CD14-positive monocyte (primary cell): ENCODE measurements at regions not wholly inside any gene's neighbourhood (a gene's known extent, or its start where the extent isn't known, plus 50 kb on each side); places are given as distances from the start of the nearest gene placed in this dataset.

Source experiments
- DNase-seq, 3 donors: peaks; one replicate each; pipeline ENCODE4 v3.0.0-alpha.2; 2011 to 2022
- H2AFZ ChIP-seq: 2 replicates; pipeline ENCODE4 v1.6.0; 2012; ENCODE audit warnings: mild to moderate bottlenecking, low read depth, low read length, inconsistent platforms; ENCODE audit not compliant: insufficient read depth, poor library complexity, severe bottlenecking
- H3K27ac ChIP-seq, 2 donors: 1 replicate in 1 of 2; 2 replicates in 1 of 2; pipeline ENCODE4 v1.5.1; 2012 to 2013; ENCODE audit warnings: low read length in 2 of 2, control low read depth in 1 of 2, inconsistent platforms in 1 of 2, low read depth in 1 of 2, mild to moderate bottlenecking in 1 of 2
- H3K27me3 ChIP-seq, 2 donors: one replicate each; pipeline versions ENCODE4 v1.6.0 to v1.6.1; 2011 to 2013; ENCODE audit warnings: low read length in 2 of 2; ENCODE audit not compliant: control insufficient read depth in 2 of 2, insufficient read depth in 2 of 2
- H3K36me3 ChIP-seq, 2 donors: replicated peaks in 1 of 2; 1 replicate in 1 of 2; 2 replicates in 1 of 2; pipeline versions ENCODE4 v1.5.1 to v1.6.1; 2012 to 2013; ENCODE audit warnings: low read length in 2 of 2, control low read depth in 1 of 2, inconsistent platforms in 1 of 2, mild to moderate bottlenecking in 1 of 2; ENCODE audit not compliant: insufficient read depth in 2 of 2, control insufficient read depth in 1 of 2
- H3K4me1 ChIP-seq, 2 donors: 1 replicate in 1 of 2; 2 replicates in 1 of 2; pipeline versions ENCODE4 v1.5.1 to v1.6.1; 2012 to 2013; ENCODE audit warnings: low read length in 2 of 2, control low read depth in 1 of 2, inconsistent platforms in 1 of 2, mild to moderate bottlenecking in 1 of 2, moderate library complexity in 1 of 2; ENCODE audit not compliant: insufficient read depth in 2 of 2, control insufficient read depth in 1 of 2
- H3K4me2 ChIP-seq: replicated peaks from 2 replicates; pipeline ENCODE3; 2012; ENCODE audit warnings: low read length, moderate library complexity, mild to moderate bottlenecking; ENCODE audit not compliant: poor library complexity, severe bottlenecking; ENCODE audit errors: extremely low read depth
- H3K4me3 ChIP-seq, 3 experiments: fragments of 200-600 bp in 1 of 3; sonication (generic) in 1 of 3; replicated peaks in 1 of 3; 1 replicate in 2 of 3; 2 replicates in 1 of 3; pipeline ENCODE4 v1.5.1; 2011 to 2013; ENCODE audit warnings: low read length in 3 of 3, mild to moderate bottlenecking in 3 of 3, control low read depth in 2 of 3, low read depth in 2 of 3, inconsistent platforms in 1 of 3, moderate library complexity in 1 of 3
- H3K79me2 ChIP-seq: 2 replicates; pipeline ENCODE4 v1.6.0; 2012; ENCODE audit warnings: mild to moderate bottlenecking, control low read depth, inconsistent platforms, low read length, moderate library complexity; ENCODE audit not compliant: insufficient read depth
- H3K9ac ChIP-seq: 2 replicates; pipeline ENCODE4 v1.6.0; 2017; ENCODE audit warnings: low read length, mild to moderate bottlenecking; ENCODE audit not compliant: insufficient read depth, poor library complexity, severe bottlenecking
- H3K9me3 ChIP-seq, 2 donors: replicated peaks in 1 of 2; 1 replicate in 1 of 2; 2 replicates in 1 of 2; pipeline versions ENCODE4 v1.5.1 to v1.6.1; 2012 to 2013; ENCODE audit warnings: low read length in 2 of 2, control low read depth in 1 of 2; ENCODE audit not compliant: control insufficient read depth in 1 of 2, insufficient read depth in 1 of 2
- H4K20me1 ChIP-seq: 2 replicates; pipeline ENCODE4 v1.6.0; 2012; ENCODE audit warnings: mild to moderate bottlenecking, low read length, control low read depth, moderate library complexity; ENCODE audit not compliant: insufficient read depth
- H3K27ac Mint-ChIP-seq, 7 donors: one replicate each; pipeline ENCODE4 v1.8.0; 2020; ENCODE audit warnings: mild to moderate bottlenecking in 7 of 7, mixed read lengths in 7 of 7, moderate library complexity in 6 of 7, inconsistent platforms in 2 of 7
- H3K27me3 Mint-ChIP-seq, 3 donors: one replicate each; pipeline ENCODE4 v1.8.0; 2021 to 2022; ENCODE audit warnings: low read depth in 3 of 3, mild to moderate bottlenecking in 3 of 3, mixed read lengths in 3 of 3, moderate library complexity in 3 of 3, inconsistent platforms in 1 of 3
- H3K36me3 Mint-ChIP-seq, 2 donors: one replicate each; pipeline ENCODE4 v1.8.0; 2020; ENCODE audit warnings: mixed read lengths in 2 of 2, inconsistent platforms in 1 of 2, mild to moderate bottlenecking in 1 of 2
- H3K4me1 Mint-ChIP-seq: one replicate; pipeline ENCODE4 v1.8.0; 2020; ENCODE audit warnings: mild to moderate bottlenecking, mixed read lengths
- H3K4me3 Mint-ChIP-seq, 2 donors: one replicate each; pipeline ENCODE4 v1.8.0; 2020; ENCODE audit warnings: mild to moderate bottlenecking in 2 of 2, mixed read lengths in 2 of 2, moderate library complexity in 1 of 2
- H3K9me3 Mint-ChIP-seq, 7 donors: one replicate each; pipeline ENCODE4 v1.8.0; 2020 to 2022; ENCODE audit warnings: mixed read lengths in 7 of 7, mild to moderate bottlenecking in 6 of 7, moderate library complexity in 6 of 7, inconsistent platforms in 2 of 7
- WGBS: methylation state at CpG from one replicate; pipeline ENCODE4 v1.1.5; 2013; ENCODE audit warnings: missing lambda C conversion rate; ENCODE audit not compliant: insufficient coverage; 5-methylcytosine and 5-hydroxymethylcytosine counted together
- intact Hi-C, 2 donors: fragments of 100-400 bp; cut with micrococcal nuclease; formaldehyde crosslinking; loops; one replicate each; pipeline versions ENCODE4 v1.15.0 to v1.15.1; 2023
- TF ChIP-seq, protein P1 (sequence below): fragments of 200-600 bp; IDR thresholded peaks from one replicate; pipeline ENCODE4 v1.8.0; 2022; ENCODE audit warnings: antibody characterized with exemption, mild to moderate bottlenecking

DNA sequence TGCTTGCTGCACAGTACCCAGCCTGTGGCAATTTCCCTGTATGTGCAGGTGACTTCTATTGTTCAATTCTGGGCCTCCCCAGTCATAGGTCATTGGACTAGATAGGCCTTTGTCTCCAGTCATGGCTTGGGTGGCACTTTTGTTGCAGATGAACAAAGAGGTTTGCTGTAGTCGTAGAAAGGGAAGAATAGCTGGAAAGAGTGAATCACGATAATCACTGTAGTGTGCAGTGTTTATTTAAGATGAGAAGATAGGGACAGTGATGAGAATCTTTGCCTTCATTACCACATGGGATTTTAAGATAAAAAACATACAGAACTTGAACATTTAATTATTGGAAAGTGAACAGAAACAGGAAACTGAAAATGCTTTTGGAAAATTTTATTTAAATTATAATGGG, 156.1 kb upstream of the CYRIA start:
- Histone ChIP-seq H3K36me3 (no peaks in the 10 kb centered on the region), H4K20me1 (no peaks in the 10 kb centered on the region), H3K4me3 (no peak overlapping the region), H3K27ac (no peak overlapping the region), H3K9ac (no peak overlapping the region), H2AFZ (no peak overlapping the region), H3K9me3 (no peaks in the 10 kb centered on the region), H3K4me2 (no peak overlapping the region), H3K79me2 (no peaks in the 10 kb centered on the region), H3K27me3 (no peaks in the 10 kb centered on the region), H3K4me1 (no peaks in the 10 kb centered on the region)
- Mint-ChIP-seq H3K27ac (no peak overlapping the region), H3K9me3 (peaks cover 4 to 10% (median 9%) of the 10 kb centered on the region in 7 donors), H3K4me1 (peaks cover 4% of the 10 kb centered on the region), H3K4me3 (no peak overlapping the region), H3K36me3 (no peaks in the 10 kb centered on the region), H3K27me3 (no peaks in the 10 kb centered on the region)
- no peak for DNase-seq
- intact Hi-C loops = loop anchor here in 1 of 2 donors (10.0 kb wide), 1 partner anchor 63 kb away; no protein-coding TSS in a partner anchor
- TF ChIP-seq, protein P1, sequence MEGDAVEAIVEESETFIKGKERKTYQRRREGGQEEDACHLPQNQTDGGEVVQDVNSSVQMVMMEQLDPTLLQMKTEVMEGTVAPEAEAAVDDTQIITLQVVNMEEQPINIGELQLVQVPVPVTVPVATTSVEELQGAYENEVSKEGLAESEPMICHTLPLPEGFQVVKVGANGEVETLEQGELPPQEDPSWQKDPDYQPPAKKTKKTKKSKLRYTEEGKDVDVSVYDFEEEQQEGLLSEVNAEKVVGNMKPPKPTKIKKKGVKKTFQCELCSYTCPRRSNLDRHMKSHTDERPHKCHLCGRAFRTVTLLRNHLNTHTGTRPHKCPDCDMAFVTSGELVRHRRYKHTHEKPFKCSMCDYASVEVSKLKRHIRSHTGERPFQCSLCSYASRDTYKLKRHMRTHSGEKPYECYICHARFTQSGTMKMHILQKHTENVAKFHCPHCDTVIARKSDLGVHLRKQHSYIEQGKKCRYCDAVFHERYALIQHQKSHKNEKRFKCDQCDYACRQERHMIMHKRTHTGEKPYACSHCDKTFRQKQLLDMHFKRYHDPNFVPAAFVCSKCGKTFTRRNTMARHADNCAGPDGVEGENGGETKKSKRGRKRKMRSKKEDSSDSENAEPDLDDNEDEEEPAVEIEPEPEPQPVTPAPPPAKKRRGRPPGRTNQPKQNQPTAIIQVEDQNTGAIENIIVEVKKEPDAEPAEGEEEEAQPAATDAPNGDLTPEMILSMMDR = no peak
- WGBS = 50% methylated on average over 1 of the region's 2 CpGs

DNA sequence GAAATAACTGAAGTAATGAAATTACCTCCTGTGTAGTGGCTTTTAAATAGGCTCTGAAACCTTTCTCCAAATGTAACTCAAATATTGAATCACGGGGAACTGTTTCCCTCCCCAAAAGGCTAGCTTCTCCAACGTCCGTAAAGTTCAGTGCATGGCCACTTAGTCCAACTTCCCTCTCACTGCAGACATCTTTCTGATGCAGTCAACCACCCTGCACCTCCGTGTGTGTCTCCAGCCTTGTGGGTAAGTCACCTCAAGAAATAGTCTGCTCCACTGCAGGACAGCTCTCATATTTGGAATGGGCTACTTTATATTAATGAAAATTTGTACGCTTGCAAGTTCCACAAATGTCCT, 152.5 kb upstream of the CYRIA start:
- no peaks in the 10 kb centered on the region for H3K36me3 Mint-ChIP-seq
- Histone ChIP-seq H3K4me3 (no peak overlapping the region), H3K9me3 (no peaks in the 10 kb centered on the region), H3K27me3 (no peaks in the 10 kb centered on the region), H3K79me2 (no peaks in the 10 kb centered on the region), H3K9ac (no peak overlapping the region), H4K20me1 (no peaks in the 10 kb centered on the region), H2AFZ (no peak overlapping the region), H3K36me3 (no peaks in the 10 kb centered on the region), H3K4me1 (no peaks in the 10 kb centered on the region), H3K4me2 (no peak overlapping the region), H3K27ac (no peak overlapping the region)
- peaks cover under 1 to 6% (median 3%) of the 10 kb centered on the region in 7 donors for H3K9me3 Mint-ChIP-seq
- no peak overlapping the region for H3K27ac Mint-ChIP-seq
- 100% methylated on average over 3 of the region's 5 CpGs for WGBS
- no peaks in the 10 kb centered on the region for H3K27me3 Mint-ChIP-seq
- no peak overlapping the region for H3K4me3 Mint-ChIP-seq
- intact Hi-C loops = no loop called here
- no peak for DNase-seq
- H3K4me1 Mint-ChIP-seq = peaks cover 8% of the 10 kb centered on the region
- TF ChIP-seq, protein P1 = no peak
